ENCODE measurements at regions not wholly inside any gene's neighbourhood (a gene's known extent, or its start where the extent isn't known, plus 50 kb on each side); places are given as distances from the start of the nearest gene placed in this dataset.

GRCh38 chr16:6439129-6439528 is 893.5 kb upstream of the RBFOX1 start:
- TF ChIP-seq ZFP3 (CRISPR knock-in tag; IDR thresholded peaks at IDR 0.05) (no peak), TSHZ2 (CRISPR knock-in tag; IDR thresholded peaks at IDR 0.05) (no peak), CREB5 (CRISPR knock-in tag; IDR thresholded peaks at IDR 0.05; ENCODE audit: low read depth) (no peak), PPARA (CRISPR knock-in tag; IDR thresholded peaks at IDR 0.05; ENCODE audit: borderline replicate concordance) (no peak), ZNF8 (CRISPR knock-in tag; IDR thresholded peaks at IDR 0.05) (no peak), TOX (CRISPR knock-in tag; IDR thresholded peaks at IDR 0.05; ENCODE audit: borderline replicate concordance) (no peak), CSDC2 (CRISPR knock-in tag; IDR thresholded peaks at IDR 0.05) (no peak), BACH2 (CRISPR knock-in tag; IDR thresholded peaks at IDR 0.05; ENCODE audit: borderline replicate concordance) (no peak), RARB (CRISPR knock-in tag; IDR thresholded peaks at IDR 0.05) (no peak), ZNF70 (CRISPR knock-in tag; IDR thresholded peaks at IDR 0.05) (no peak), TCF4 (CRISPR knock-in tag; IDR thresholded peaks at IDR 0.05; ENCODE audit: borderline replicate concordance) (no peak), OSR1 (CRISPR knock-in tag; IDR thresholded peaks at IDR 0.05) (no peak), SNAI2 (CRISPR knock-in tag; IDR thresholded peaks at IDR 0.05) (no peak)
- TF ChIP-seq, protein P1, sequence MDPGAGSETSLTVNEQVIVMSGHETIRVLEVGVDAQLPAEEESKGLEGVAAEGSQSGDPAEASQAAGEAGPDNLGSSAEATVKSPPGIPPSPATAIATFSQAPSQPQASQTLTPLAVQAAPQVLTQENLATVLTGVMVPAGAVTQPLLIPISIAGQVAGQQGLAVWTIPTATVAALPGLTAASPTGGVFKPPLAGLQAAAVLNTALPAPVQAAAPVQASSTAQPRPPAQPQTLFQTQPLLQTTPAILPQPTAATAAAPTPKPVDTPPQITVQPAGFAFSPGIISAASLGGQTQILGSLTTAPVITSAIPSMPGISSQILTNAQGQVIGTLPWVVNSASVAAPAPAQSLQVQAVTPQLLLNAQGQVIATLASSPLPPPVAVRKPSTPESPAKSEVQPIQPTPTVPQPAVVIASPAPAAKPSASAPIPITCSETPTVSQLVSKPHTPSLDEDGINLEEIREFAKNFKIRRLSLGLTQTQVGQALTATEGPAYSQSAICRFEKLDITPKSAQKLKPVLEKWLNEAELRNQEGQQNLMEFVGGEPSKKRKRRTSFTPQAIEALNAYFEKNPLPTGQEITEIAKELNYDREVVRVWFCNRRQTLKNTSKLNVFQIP (CRISPR knock-in tag; IDR thresholded peaks at IDR 0.05; ENCODE audit: borderline replicate concordance, low read depth): no peak
- ATAC-seq: no peak

GRCh38 chr16:6428861-6429260 is 903.8 kb upstream of the RBFOX1 start:
- ATAC-seq: no peak
- TF ChIP-seq CSDC2 (CRISPR knock-in tag; IDR thresholded peaks at IDR 0.05) (no peak), CREB5 (CRISPR knock-in tag; IDR thresholded peaks at IDR 0.05; ENCODE audit: low read depth) (no peak), TCF4 (CRISPR knock-in tag; IDR thresholded peaks at IDR 0.05; ENCODE audit: borderline replicate concordance) (no peak), TSHZ2 (CRISPR knock-in tag; IDR thresholded peaks at IDR 0.05) (no peak), BACH2 (CRISPR knock-in tag; IDR thresholded peaks at IDR 0.05; ENCODE audit: borderline replicate concordance) (no peak), RARB (CRISPR knock-in tag; IDR thresholded peaks at IDR 0.05) (no peak), TOX (CRISPR knock-in tag; IDR thresholded peaks at IDR 0.05; ENCODE audit: borderline replicate concordance) (no peak), ZNF565 (CRISPR knock-in tag; conservative IDR thresholded peaks at IDR 0.05; ENCODE audit: low read depth) (no peak), ZNF70 (CRISPR knock-in tag; IDR thresholded peaks at IDR 0.05) (no peak), OSR1 (CRISPR knock-in tag; IDR thresholded peaks at IDR 0.05) (no peak), GLIS3 (CRISPR knock-in tag; IDR thresholded peaks at IDR 0.05) (no peak), PATZ1 (CRISPR knock-in tag; IDR thresholded peaks at IDR 0.05; ENCODE audit: borderline replicate concordance) (no peak), ZFP30 (CRISPR knock-in tag; IDR thresholded peaks at IDR 0.05) (no peak), SNAI2 (CRISPR knock-in tag; IDR thresholded peaks at IDR 0.05) (no peak), ZC3H10 (CRISPR knock-in tag; IDR thresholded peaks at IDR 0.05) (no peak), ARNTL (CRISPR knock-in tag; IDR thresholded peaks at IDR 0.05; ENCODE audit: borderline replicate concordance, low read depth) (no peak), ZFP3 (CRISPR knock-in tag; IDR thresholded peaks at IDR 0.05) (no peak), ESRRG (CRISPR knock-in tag; IDR thresholded peaks at IDR 0.05) (no peak)
- TF ChIP-seq, protein P1 (CRISPR knock-in tag; IDR thresholded peaks at IDR 0.05; ENCODE audit: borderline replicate concordance, low read depth): no peak

All from SK-N-SH treated with all-trans-retinoic acid at 6 μM for 48 hours (cell line).